ENCODE measurements at regions not wholly inside any gene's neighbourhood (a gene's known extent, or its start where the extent isn't known, plus 50 kb on each side); places are given as distances from the start of the nearest gene placed in this dataset.

DNA sequence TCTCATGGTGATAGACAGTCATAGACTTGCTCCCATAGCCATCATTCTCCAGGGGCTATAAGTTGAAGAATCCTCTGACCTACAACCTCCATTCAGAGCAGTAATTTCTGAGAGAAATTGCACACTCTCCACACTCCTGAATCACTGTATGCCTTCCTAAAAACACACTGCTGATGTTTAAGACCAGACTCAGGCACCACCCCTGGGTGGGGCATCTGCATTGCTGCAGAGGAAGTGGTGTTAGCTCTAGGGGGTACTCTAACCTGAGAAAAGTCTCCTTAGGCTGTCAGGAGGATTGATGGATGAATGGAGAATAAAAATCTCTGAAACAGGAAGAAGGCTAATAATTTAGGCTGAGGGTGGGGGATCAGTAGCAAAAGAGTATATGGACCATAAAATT lies 436.1 kb downstream of the DAD1 start:
- TF ChIP-seq, protein P1, sequence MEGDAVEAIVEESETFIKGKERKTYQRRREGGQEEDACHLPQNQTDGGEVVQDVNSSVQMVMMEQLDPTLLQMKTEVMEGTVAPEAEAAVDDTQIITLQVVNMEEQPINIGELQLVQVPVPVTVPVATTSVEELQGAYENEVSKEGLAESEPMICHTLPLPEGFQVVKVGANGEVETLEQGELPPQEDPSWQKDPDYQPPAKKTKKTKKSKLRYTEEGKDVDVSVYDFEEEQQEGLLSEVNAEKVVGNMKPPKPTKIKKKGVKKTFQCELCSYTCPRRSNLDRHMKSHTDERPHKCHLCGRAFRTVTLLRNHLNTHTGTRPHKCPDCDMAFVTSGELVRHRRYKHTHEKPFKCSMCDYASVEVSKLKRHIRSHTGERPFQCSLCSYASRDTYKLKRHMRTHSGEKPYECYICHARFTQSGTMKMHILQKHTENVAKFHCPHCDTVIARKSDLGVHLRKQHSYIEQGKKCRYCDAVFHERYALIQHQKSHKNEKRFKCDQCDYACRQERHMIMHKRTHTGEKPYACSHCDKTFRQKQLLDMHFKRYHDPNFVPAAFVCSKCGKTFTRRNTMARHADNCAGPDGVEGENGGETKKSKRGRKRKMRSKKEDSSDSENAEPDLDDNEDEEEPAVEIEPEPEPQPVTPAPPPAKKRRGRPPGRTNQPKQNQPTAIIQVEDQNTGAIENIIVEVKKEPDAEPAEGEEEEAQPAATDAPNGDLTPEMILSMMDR (IDR thresholded peaks at IDR 0.05) = no peak
- no peak for TF ChIP-seq POLR2A (IDR thresholded peaks at IDR 0.05)
